Upper lobe of left lung (tissue), 4 donors: ENCODE measurements at regions not wholly inside any gene's neighbourhood (a gene's known extent, or its start where the extent isn't known, plus 50 kb on each side); places are given as distances from the start of the nearest gene placed in this dataset.

Source experiments
- CTCF ChIP-seq, 6 experiments: fragments of 450-650 bp in 4 of 6; fragments of 200-600 bp in 2 of 6; sonication (generic) in 2 of 6; IDR thresholded peaks; one replicate each; pipeline ENCODE4 v1.5.1; 2016 to 2019; ENCODE audit warnings: antibody characterized with exemption in 6 of 6
- EP300 ChIP-seq, 4 donors: sonication (generic); formaldehyde crosslinking; IDR thresholded peaks; one replicate each; pipeline ENCODE4 v1.5.1; 2017; ENCODE audit warnings: antibody characterized with exemption in 4 of 4, control low read depth in 2 of 4
- POLR2AphosphoS5 ChIP-seq, 2 donors: sonication (generic); formaldehyde crosslinking; IDR thresholded peaks; one replicate each; pipeline ENCODE4 v1.5.1; 2017; ENCODE audit warnings: antibody characterized with exemption in 2 of 2

- TF ChIP-seq EP300 (IDR thresholded peaks at IDR 0.05) (no peak), CTCF (IDR thresholded peaks at IDR 0.05) (no peak), POLR2AphosphoS5 (IDR thresholded peaks at IDR 0.05) (no peak)
Observed at GRCh38 chr17:73718362-73718761, 74.1 kb upstream of the SDK2 start.
